ENCODE measurements at regions not wholly inside any gene's neighbourhood (a gene's known extent, or its start where the extent isn't known, plus 50 kb on each side); places are given as distances from the start of the nearest gene placed in this dataset.
"Not testable (repeated sequence)": the region's sequence is repeated elsewhere in the genome, so short reads cannot be mapped to it uniquely, and the experiment has no call there.

DNA sequence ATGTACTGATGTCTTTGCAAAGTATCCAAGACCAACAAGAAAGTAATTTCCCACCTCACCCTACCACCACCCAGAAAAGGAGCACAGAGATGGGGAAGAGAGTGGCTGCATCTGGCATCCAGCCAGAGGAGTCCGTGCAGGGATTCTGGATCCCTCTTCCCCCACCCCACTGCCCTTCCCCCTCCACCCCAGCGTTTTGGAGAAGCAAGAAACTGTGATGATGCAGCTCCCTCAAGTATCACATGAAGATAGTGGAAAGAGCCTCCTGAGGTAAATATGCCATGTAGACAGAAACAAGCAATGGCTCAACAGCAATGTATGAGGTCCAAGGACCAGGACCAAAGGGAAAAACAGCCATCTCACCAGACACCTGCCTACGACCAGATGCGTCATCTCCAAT is 153.8 kb downstream of the DEPDC1B start:
- DNase-seq: no peak

GRCh38 chr5:60545551-60545950 is 154.4 kb downstream of the DEPDC1B start:
- DNase-seq: no peak

- DNase-seq: no peak
Observed at GRCh38 chr5:60544142-60544541, 155.8 kb downstream of the DEPDC1B start.

DNA sequence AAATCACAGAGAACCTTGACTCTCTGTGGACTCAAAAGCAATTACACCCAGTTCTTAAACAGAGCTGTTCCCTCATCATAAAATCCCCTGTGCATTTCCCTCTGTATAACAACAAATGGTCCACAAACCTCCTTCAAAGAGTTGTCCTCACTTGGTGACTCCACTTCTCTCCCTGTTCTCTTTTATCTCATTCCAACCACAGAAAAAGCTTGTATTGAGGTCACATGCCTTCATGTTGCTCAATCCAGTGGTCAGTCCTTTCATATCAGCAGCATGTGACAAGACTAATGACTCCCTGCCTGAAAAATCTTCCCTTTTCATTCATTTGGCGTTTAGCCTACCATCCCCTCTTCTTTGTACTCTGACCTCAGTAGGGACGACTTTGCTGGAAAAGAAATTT is 158.0 kb downstream of the DEPDC1B start:
- no peak for DNase-seq

DNA sequence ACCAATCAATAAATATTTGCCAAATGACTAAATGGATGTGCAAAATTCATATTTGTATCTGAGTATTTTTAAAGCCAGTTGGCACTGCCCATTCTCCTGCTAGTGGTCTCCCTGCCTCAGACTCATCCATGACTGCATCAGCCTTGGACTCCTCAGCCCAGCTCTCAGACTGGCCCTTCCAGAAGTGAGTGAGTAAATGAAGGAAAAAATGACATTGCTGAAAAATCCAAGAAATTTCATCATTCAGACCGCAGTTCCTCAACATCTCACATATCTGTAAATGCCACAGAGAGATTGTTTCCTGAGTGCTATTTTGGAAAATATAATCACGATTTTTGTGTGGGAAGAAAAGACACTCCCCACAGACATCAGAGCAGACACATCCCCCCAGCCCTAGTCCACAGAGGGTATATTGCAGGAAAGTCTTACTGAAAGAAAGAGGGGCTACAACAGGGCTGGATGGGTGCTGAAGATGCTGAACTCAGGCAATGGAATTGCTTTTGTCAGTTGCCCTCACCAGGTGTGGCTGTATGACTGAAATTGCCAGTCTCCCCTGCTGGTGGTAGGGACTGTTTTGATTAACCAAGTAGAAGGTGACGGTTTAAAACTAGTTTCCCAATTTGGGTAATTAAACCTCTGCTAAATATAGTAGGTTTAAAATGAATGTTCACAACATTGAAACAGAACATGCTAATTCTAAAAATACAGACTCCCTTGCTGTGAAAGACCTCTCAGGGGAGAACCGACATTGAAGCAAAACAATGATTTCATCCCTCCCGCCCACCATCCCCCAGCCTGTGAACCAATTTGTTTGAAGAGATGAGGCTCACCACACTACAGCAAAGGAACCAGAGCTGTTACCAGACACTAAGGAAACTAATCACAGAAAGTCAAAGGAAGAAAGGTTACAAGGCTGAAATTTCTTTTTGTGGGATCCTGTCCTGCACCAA is 158.8 kb downstream of the DEPDC1B start:
- no peak for DNase-seq

DNA sequence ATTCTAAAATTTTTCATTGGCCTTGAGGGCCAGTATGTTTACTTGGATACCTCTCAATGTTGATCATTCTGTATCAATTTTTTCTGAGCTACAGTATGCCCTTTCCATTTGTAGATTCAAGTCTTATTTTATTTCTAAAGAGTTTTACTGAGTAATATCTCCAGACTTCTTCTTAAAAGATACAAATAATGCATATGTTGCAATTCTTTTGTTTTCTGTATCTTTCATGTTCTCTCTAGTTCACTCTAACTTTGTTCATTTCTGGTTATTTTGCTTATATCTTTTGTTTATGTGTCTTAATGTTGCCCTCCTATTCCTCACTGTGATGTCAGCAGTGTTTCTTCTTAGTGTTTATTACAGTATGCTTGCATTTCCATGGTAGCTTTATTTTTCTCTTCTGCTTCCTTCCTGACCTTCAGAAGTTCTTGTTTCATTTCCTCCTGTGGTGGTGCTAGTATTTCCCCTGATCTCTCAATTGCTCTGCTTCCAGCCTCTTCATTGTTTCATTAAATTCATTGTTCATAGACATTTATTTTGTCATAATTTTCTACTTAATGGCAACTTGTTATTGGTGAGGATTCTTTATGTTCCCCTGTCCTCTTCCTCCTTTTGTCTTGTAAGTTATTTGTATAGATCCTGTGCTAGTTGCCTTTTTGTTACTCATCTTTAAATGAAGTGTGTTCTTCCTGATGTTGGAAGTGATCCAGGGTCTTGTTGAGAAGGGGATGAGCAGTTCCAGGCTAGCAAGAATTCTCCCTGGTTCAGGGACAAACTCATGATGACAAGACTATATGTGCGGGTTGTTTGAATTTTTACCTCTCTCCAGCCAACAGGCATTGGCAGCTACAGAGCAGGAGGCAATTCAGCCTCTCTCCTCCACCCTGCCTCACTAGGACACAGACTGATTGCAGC is 160.8 kb downstream of the DEPDC1B start:
- DNase-seq: no peak

GRCh38 chr5:60538426-60538825 is 161.5 kb downstream of the DEPDC1B start:
- DNase-seq: no peak

DNA sequence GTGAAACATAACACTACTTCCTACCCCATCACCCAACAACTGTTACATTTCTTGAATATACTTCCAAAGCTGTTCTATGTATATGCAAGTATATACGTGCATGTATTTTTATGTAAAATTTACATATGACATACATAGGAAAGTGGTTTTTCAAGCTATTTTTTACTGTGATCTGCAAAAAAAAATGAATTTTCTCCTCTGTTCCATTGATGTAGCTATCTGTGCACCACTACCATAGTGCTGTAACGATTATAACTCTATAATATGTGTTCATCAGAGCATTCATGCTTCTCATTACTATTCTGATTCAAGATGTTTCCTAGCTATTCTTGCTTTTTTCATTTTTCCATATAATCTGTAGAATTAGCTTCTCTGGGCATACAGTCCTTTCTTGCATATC is 164.0 kb downstream of the DEPDC1B start:
- DNase-seq: no peak

DNA sequence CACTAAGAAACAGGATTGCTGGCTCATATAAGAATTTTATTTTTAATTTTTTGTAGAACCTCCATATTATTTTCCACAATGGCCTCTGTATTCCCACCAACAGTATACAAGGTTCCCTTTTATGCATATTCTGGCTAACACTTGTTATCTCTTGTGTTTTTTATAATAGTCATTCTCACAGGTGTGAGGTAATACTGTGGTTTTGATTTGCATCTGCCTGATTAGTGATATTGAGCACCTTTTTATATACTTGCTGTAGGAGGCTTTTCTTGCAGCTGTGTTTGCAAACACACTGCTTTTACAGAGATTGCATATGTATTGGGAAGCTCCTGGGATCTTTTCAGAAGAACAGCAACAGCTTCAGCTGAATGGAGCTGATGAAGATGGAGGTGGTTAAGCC is 164.8 kb downstream of the DEPDC1B start:
- DNase-seq: no peak

GRCh38 chr5:60533789-60534188 is 166.2 kb downstream of the DEPDC1B start:
- no peak for DNase-seq

- not testable (repeated sequence) for DNase-seq
Observed at GRCh38 chr5:60532796-60533195, 167.2 kb downstream of the DEPDC1B start.

GRCh38 chr5:60530144-60530848 is 169.7 kb downstream of the DEPDC1B start:
- not testable (repeated sequence) for DNase-seq

DNA sequence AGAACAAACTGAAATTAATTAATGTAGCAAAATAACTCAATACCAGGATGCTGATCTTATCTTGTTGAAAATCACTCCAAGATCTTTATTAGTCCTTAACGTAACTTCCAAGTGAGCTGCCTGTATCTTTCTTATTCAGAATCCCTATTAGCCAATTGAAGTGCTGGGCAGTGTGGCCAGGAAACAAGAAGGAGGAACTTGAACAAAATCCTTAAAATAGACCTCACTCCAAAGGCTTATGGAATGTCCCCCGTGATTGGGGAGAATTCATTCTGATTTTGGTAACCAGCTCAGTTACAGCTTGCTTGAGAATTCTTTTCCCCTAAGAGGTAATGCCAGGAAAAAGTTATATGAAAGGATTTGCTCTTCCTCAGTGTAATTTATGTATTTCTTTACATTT is 171.0 kb downstream of the DEPDC1B start:
- no peak for DNase-seq

GRCh38 chr5:60527072-60527471 is 172.9 kb downstream of the DEPDC1B start:
- DNase-seq: no peak

DNA sequence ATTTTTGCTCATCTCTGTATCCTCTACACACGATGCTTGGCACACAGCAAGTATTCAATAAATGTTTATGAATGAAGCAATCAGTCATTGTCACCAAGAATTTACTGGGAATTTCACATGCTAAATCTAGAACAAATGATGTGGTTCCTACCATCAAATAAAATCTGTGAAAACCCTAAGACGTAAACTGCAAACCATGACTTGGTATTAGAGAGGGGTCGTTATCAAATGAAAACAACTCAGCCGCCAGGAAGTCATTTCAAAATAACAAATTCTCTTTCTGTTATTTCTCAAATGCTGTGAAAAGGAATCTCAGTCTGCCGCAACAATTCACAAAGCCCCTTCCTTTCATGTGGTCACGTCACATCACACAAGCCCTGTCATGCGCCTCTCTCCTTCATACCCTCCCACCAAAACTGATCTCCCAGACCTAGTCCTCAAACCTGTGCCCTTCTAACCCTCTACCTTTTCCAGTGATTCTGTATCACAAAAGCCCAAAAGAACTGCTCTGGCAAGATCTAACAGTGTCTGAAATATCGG is 173.6 kb downstream of the DEPDC1B start:
- DNase-seq: no peak

DNA sequence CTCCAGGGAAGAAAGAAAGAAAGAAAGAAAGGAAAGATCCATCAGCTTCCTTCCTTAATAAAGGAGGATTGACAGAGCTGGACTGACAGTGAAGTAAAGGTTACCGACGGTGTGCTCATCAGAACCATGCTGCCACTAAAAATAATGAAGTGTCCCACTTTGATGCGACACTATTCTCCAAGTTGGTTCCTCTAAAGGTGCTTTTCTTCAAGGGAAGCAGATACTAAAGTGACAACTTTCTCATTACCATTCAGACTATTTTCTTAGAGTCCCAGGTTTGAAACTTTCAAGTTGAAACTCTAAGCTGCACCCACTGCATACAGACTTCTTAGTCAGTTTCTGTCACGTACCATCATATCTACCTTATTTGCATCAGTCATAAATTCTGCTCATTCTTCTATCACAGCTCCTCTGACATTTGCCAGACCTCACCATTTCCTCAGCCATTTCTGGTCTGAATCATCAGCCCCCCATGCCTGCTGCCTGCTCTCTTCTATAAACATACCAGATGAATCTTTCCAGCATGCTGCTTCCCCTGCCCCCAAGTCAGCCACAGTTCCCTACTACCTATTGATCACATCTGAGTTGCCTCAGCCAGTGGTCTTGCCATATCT is 177.6 kb downstream of the DEPDC1B start:
- no peak for DNase-seq

DNA sequence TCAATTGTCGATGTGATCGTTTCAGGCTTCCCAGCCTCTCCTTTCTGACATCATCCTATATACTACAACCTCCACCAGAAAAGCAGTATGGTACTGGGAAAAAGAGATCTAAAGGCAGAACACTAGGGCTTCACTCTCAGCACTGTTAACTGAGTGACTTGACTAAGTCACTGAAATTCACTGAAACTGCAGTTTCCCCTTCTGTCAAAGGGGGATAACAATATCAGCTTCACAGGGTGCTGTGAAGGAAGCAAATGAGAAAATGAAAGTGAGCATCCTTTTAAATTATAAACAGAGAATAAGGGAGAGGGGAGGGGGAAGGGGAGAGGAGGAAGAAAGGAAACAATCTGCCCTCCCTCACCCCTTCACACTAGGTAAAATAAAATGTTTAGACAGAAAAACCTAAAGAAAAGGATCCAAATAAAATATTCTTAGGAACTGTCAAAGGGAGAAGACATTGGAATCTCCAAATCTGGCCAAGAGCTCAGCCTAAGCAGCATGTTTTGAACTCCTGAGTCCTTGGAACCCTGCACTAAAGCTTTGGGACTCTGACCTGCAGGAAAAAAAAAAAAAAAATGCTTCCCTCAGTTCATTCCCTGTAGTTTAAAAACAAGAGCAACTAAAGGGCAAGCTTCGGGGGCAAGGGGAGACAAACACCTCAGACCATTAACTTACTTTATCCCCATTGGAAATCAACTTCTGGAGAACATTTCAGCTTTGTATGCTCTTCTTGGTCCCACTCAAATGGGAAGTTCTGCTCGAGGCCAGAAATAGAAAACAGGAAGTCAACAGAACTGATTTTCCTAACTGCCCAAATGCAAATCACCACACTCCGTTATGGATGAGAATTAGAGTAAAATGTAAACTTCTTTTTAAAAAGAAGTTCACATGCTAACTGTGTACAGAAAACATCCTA is 178.3 kb downstream of the DEPDC1B start:
- DNase-seq: no peak

- no peak for DNase-seq
Observed at GRCh38 chr5:60520451-60521227, 179.3 kb downstream of the DEPDC1B start.

GRCh38 chr5:60519372-60519771 is 180.6 kb downstream of the DEPDC1B start:
- DNase-seq: no peak

GRCh38 chr5:60517850-60518249 is 182.1 kb downstream of the DEPDC1B start:
- DNase-seq: no peak

Measured in NCI-H1694 treated with DMSO at 0.1 percent for 48 hours (cell line).